B cell (primary cell): ENCODE measurements at regions not wholly inside any gene's neighbourhood (a gene's known extent, or its start where the extent isn't known, plus 50 kb on each side); places are given as distances from the start of the nearest gene placed in this dataset.
A peak's percentile ranks its signal among the peaks of the same experiment; 100 is the strongest.

ENCODE experiments used
- ATAC-seq: fragments of 200-7000 bp; cut with Tn5 transposase; one replicate; pipeline ENCODE4 v1.10.0; 2021; ENCODE audit warnings: low read depth, mild to moderate bottlenecking, moderate number of reproducible peaks, moderate library complexity
- CTCF ChIA-PET: fragments of 350-600 bp; sonication (Branson Sonifier 250); formaldehyde crosslinking; loops from one replicate; lab custom pipeline; 2021; ENCODE audit warnings: antibody characterized with exemption, inconsistent platforms; lab: Charles Lee
- POLR2A ChIA-PET: fragments of 350-600 bp; sonication (Branson Sonifier 250); formaldehyde crosslinking; loops from one replicate; lab custom pipeline; 2021; ENCODE audit warnings: antibody characterized with exemption; lab: Charles Lee
- DNase-seq: peaks from one replicate; pipeline ENCODE4 v3.0.0; 2013
- H2AFZ ChIP-seq: 2 replicates; pipeline ENCODE4 v1.6.1; 2012; ENCODE audit warnings: mild to moderate bottlenecking, low read depth, low read length; ENCODE audit not compliant: insufficient read depth, poor library complexity, severe bottlenecking
- H3K27ac ChIP-seq, 2 donors: 1 replicate in 1 of 2; 2 replicates in 1 of 2; pipeline ENCODE4 v1.5.1; 2012 to 2013; ENCODE audit warnings: low read length in 2 of 2, mild to moderate bottlenecking in 2 of 2, moderate library complexity in 1 of 2
- H3K27me3 ChIP-seq, 4 experiments: fragments of 200-600 bp in 1 of 4; sonication (generic) in 1 of 4; replicated peaks in 1 of 4; 1 replicate in 2 of 4; 2 replicates in 2 of 4; pipeline versions ENCODE4 v1.6.1 to v1.7.0; 2013 to 2016; ENCODE audit warnings: low read length in 3 of 4, mild to moderate bottlenecking in 2 of 4, mixed read lengths in 1 of 4, moderate library complexity in 1 of 4; ENCODE audit not compliant: insufficient read depth in 4 of 4, control insufficient read depth in 3 of 4; ENCODE audit errors: control extremely low read depth in 1 of 4
- H3K36me3 ChIP-seq, 2 experiments: replicated peaks in 1 of 2; 1 replicate in 1 of 2; 2 replicates in 1 of 2; pipeline versions ENCODE4 v1.6.1 to v1.7.1; 2013; ENCODE audit warnings: low read length in 1 of 2; ENCODE audit not compliant: insufficient read depth in 2 of 2, control insufficient read depth in 1 of 2; ENCODE audit errors: control extremely low read depth in 1 of 2, extremely low read depth in 1 of 2
- H3K4me1 ChIP-seq, 2 donors: fragments of 200-600 bp in 1 of 2; sonication (generic) in 1 of 2; 1 replicate in 1 of 2; 2 replicates in 1 of 2; pipeline versions ENCODE4 v1.5.1 to v1.6.1; 2013 to 2017; ENCODE audit warnings: low read length in 2 of 2; ENCODE audit not compliant: control insufficient read depth in 2 of 2, insufficient read depth in 2 of 2
- H3K4me2 ChIP-seq: replicated peaks from 2 replicates; pipeline ENCODE3; 2012; ENCODE audit warnings: mild to moderate bottlenecking, low read depth, low read length; ENCODE audit not compliant: poor library complexity, severe bottlenecking
- H3K4me3 ChIP-seq, 5 experiments: fragments of 200-600 bp in 1 of 5; sonication (generic) in 1 of 5; 1 replicate in 3 of 5; 2 replicates in 2 of 5; pipeline versions ENCODE4 v1.5.1 to v1.7.0; 2011 to 2016; ENCODE audit warnings: low read length in 4 of 5, mild to moderate bottlenecking in 4 of 5, low read depth in 2 of 5, control low read depth in 1 of 5, moderate library complexity in 1 of 5; ENCODE audit not compliant: insufficient read depth in 1 of 5; ENCODE audit errors: control extremely low read depth in 1 of 5, extremely low read depth in 1 of 5
- H3K79me2 ChIP-seq: fragments of 200-600 bp; sonication (generic); one replicate; pipeline ENCODE4 v1.6.0; 2016; ENCODE audit warnings: low read length; ENCODE audit not compliant: control insufficient read depth, insufficient read depth
- H3K9ac ChIP-seq: fragments of 200-600 bp; sonication (generic); 2 replicates; pipeline ENCODE4 v1.6.1; 2017; ENCODE audit warnings: mild to moderate bottlenecking, low read length, moderate library complexity
- H3K9me3 ChIP-seq, 3 donors: one replicate each; pipeline versions ENCODE4 v1.6.1 to v1.7.1; 2013; ENCODE audit warnings: low read length in 2 of 3; ENCODE audit not compliant: control insufficient read depth in 2 of 3, insufficient read depth in 1 of 3; ENCODE audit errors: control extremely low read depth in 1 of 3
- H4K20me1 ChIP-seq: 2 replicates; pipeline ENCODE4 v1.6.0; 2012; ENCODE audit warnings: mild to moderate bottlenecking, low read length; ENCODE audit not compliant: insufficient read depth, control insufficient read depth, poor library complexity, severe bottlenecking
- H3K27ac Mint-ChIP-seq: one replicate; pipeline ENCODE4 v1.8.0; 2021; ENCODE audit warnings: mixed read lengths
- H3K27me3 Mint-ChIP-seq: one replicate; pipeline ENCODE4 v1.8.0; 2021; ENCODE audit warnings: mixed read lengths
- H3K4me1 Mint-ChIP-seq: one replicate; pipeline ENCODE4 v1.8.0; 2021; ENCODE audit warnings: mixed read lengths
- H3K4me3 Mint-ChIP-seq: one replicate; pipeline ENCODE4 v1.8.0; 2021; ENCODE audit warnings: mixed read lengths
- H3K9me3 Mint-ChIP-seq: one replicate; pipeline ENCODE4 v1.8.0; 2022; ENCODE audit warnings: mixed read lengths; ENCODE audit not compliant: insufficient read depth
- CTCF ChIP-seq: fragments of 200-600 bp; IDR thresholded peaks from one replicate; pipeline ENCODE4 v1.8.0; 2022; ENCODE audit warnings: antibody characterized with exemption, mild to moderate bottlenecking
- EZH2 ChIP-seq: IDR thresholded peaks from 2 replicates; pipeline ENCODE4 v1.6.1; 2012; ENCODE audit warnings: borderline replicate concordance, low read depth, mild to moderate bottlenecking, moderate library complexity, low read length; ENCODE audit not compliant: insufficient read depth, poor library complexity, severe bottlenecking
- WGBS: methylation state at CpG from one replicate; pipeline ENCODE4 v1.1.5; 2013; ENCODE audit warnings: missing lambda C conversion rate; ENCODE audit not compliant: insufficient coverage; 5-methylcytosine and 5-hydroxymethylcytosine counted together
- intact Hi-C: fragments of 100-400 bp; cut with micrococcal nuclease; formaldehyde crosslinking; loops from one replicate; pipeline ENCODE4 v1.10.0; 2022

GRCh38 chr1:79646880-79647279, 640.4 kb upstream of the ADGRL4 start:
- ATAC-seq = no peak
- no peaks in the 10 kb centered on the region for H3K36me3 ChIP-seq

GRCh38 chr1:79638382-79638781, 631.9 kb upstream of the ADGRL4 start:
- no peak overlapping the region for H3K4me3 Mint-ChIP-seq
- H3K27me3 Mint-ChIP-seq = no peaks in the 10 kb centered on the region
- Histone ChIP-seq H3K27ac (no peak overlapping the region), H4K20me1 (no peaks in the 10 kb centered on the region), H3K4me1 (no peaks in the 10 kb centered on the region), H3K9me3 (no peaks in the 10 kb centered on the region), H3K9ac (no peak overlapping the region), H3K27me3 (no peaks in the 10 kb centered on the region), H3K79me2 (no peaks in the 10 kb centered on the region), H2AFZ (no peak overlapping the region), H3K4me2 (no peak overlapping the region), H3K36me3 (no peaks in the 10 kb centered on the region), H3K4me3 (no peak overlapping the region)
- peak; percentile 47 for ATAC-seq
- DNase-seq = peak; percentile 22
- intact Hi-C loops = no loop called here
- no CpG with 5 or more reads among the region's 2 CpGs for WGBS
- TF ChIP-seq EZH2 = no peak
- no peak for TF ChIP-seq CTCF
- CTCF ChIA-PET = no interaction called here
- peaks cover 6% of the 10 kb centered on the region for H3K4me1 Mint-ChIP-seq
- no peak overlapping the region for H3K27ac Mint-ChIP-seq
- POLR2A ChIA-PET = no interaction called here
- H3K9me3 Mint-ChIP-seq = peaks cover 2% of the 10 kb centered on the region

More at GRCh38 chr1:79646880-79647279, 640.4 kb upstream of the ADGRL4 start:
- WGBS = no CpG with 5 or more reads among the region's 3 CpGs
- Histone ChIP-seq H3K9ac (no peak overlapping the region), H3K9me3 (no peaks in the 10 kb centered on the region), H2AFZ (no peak overlapping the region), H4K20me1 (no peaks in the 10 kb centered on the region), H3K79me2 (no peaks in the 10 kb centered on the region), H3K4me3 (no peak overlapping the region), H3K27ac (no peak overlapping the region), H3K27me3 (no peaks in the 10 kb centered on the region), H3K4me1 (no peaks in the 10 kb centered on the region), H3K4me2 (no peak overlapping the region)
- H3K4me3 Mint-ChIP-seq = no peak overlapping the region
- ChIA-PET POLR2A (interaction anchor here (0.5 kb wide), 1 partner anchor 70 kb away, joined by 3 read pairs; no protein-coding TSS in a partner anchor), CTCF (no interaction called here)
- no peaks in the 10 kb centered on the region for H3K4me1 Mint-ChIP-seq
- no peaks in the 10 kb centered on the region for H3K9me3 Mint-ChIP-seq
- H3K27ac Mint-ChIP-seq = no peak overlapping the region
- DNase-seq = no peak
- intact Hi-C loops = no loop called here
- TF ChIP-seq CTCF (no peak), EZH2 (no peak)
- no peaks in the 10 kb centered on the region for H3K27me3 Mint-ChIP-seq
